ENCODE measurements at regions not wholly inside any gene's neighbourhood (a gene's known extent, or its start where the extent isn't known, plus 50 kb on each side); places are given as distances from the start of the nearest gene placed in this dataset.

DNA sequence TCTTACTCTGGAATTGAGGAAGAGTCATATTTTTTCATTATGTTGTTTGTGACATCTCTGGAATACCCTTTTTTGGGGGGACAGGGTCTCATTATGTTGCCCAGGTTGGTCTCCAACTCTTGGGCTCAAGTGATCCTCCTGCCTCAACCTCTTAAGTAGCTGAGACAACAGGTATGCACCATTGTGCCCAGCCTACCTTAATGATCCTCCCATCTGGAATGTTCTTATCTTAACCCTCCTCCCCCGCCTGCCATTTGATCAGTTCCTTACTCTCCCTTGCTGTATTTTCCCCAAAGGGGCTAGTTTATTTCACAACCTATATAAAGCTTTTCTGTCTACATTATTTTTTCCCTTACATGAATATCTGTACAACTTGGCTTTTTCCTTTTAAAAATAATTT is 594.7 kb downstream of the METTL15 start:
- intact Hi-C loops (cut with micrococcal nuclease), result loop anchor here (5.0 to 10.0 kb wide), 2 partner anchors 452 to 624 kb away; no protein-coding TSS in a partner anchor
- Histone ChIP-seq H3K9ac (ENCODE audit: low read length) (no peak overlapping the region), H3K4me2 (ENCODE audit: low read length) (peak overlapping the region; percentile 77), H3K9me2 (ENCODE audit: insufficient read depth) (0 out of 2 replicates have a peak, but pooled peaks cover 3% of the 10 kb centered on the region), H3K36me3 (ENCODE audit: control insufficient read depth in 1 of 2, insufficient read depth in 2 of 2, low read length in 2 of 2) (no peaks in the 10 kb centered on the region), H3K4me1 (ENCODE audit: control insufficient read depth in 1 of 2, insufficient read depth in 2 of 2, low read length in 2 of 2) (peaks cover 18 to 21% of the 10 kb centered on the region in 2 experiments), H3K27ac (ENCODE audit: low read depth, low read length) (peak overlapping the region; percentile 58), H3K79me2 (ENCODE audit: insufficient read depth, low read length) (no peaks in the 10 kb centered on the region), H3K4me3 (replicated peaks in 1 of 2; ENCODE audit: low read depth in 1 of 2, low read length in 2 of 2) (no peak overlapping the region), H4K20me1 (ENCODE audit: insufficient read depth) (no peaks in the 10 kb centered on the region), H3K9me3 (ENCODE audit: control insufficient read depth in 1 of 2, insufficient read depth in 1 of 2, low read depth in 1 of 2, low read length in 2 of 2) (no peaks in the 10 kb centered on the region), H3K27me3 (ENCODE audit: insufficient read depth, low read length) (no peaks in the 10 kb centered on the region), H2AFZ (ENCODE audit: low read depth, low read length, poor library complexity, severe bottlenecking) (peak overlapping the region; percentile 97)
- no peak for DNase-seq (ENCODE audit: low read depth, low spot score)
- no TSS peak for BruUV-seq (replicated peaks)
- ChIA-PET POLR2A (interaction anchor here (1.3 kb wide), 1 partner anchor 1002 kb away, joined by 3 read pairs; the partner anchor contains the start of gene BDNF), CTCF (no interaction called here), RAD21 (ENCODE audit: low non-redundant PET in 1 of 2, low total read pairs in 2 of 2, uncharacterized antibody in 2 of 2, unreplicated experiment in 2 of 2) (no interaction called here)
- TF ChIP-seq, protein P1, sequence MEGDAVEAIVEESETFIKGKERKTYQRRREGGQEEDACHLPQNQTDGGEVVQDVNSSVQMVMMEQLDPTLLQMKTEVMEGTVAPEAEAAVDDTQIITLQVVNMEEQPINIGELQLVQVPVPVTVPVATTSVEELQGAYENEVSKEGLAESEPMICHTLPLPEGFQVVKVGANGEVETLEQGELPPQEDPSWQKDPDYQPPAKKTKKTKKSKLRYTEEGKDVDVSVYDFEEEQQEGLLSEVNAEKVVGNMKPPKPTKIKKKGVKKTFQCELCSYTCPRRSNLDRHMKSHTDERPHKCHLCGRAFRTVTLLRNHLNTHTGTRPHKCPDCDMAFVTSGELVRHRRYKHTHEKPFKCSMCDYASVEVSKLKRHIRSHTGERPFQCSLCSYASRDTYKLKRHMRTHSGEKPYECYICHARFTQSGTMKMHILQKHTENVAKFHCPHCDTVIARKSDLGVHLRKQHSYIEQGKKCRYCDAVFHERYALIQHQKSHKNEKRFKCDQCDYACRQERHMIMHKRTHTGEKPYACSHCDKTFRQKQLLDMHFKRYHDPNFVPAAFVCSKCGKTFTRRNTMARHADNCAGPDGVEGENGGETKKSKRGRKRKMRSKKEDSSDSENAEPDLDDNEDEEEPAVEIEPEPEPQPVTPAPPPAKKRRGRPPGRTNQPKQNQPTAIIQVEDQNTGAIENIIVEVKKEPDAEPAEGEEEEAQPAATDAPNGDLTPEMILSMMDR (IDR thresholded peaks at IDR 0.05 in 2 of 3, conservative IDR thresholded peaks at IDR 0.05 in 1 of 3; ENCODE audit: borderline replicate concordance in 1 of 3, insufficient read depth in 1 of 3, low read depth in 2 of 3, low read length in 2 of 3), result no peak
- TF ChIP-seq CBX3 (IDR thresholded peaks at IDR 0.05; ENCODE audit: low read depth) (no peak), POLR2AphosphoS5 (IDR thresholded peaks at IDR 0.05; ENCODE audit: low read depth, low read length) (no peak), SRF (IDR thresholded peaks at IDR 0.05; ENCODE audit: low read depth) (no peak), EZH2phosphoT487 (IDR thresholded peaks at IDR 0.05; ENCODE audit: borderline replicate concordance) (no peak), FOSL1 (IDR thresholded peaks at IDR 0.05; ENCODE audit: low read depth) (no peak), CEBPB (IDR thresholded peaks at IDR 0.05; ENCODE audit: low read depth) (no peak), ZNF274 (IDR thresholded peaks at IDR 0.05; ENCODE audit: low read depth, low read length) (no peak), JUND (IDR thresholded peaks at IDR 0.05) (no peak), ELF1 (IDR thresholded peaks at IDR 0.05; ENCODE audit: borderline replicate concordance, low read depth) (no peak), POLR2A (IDR thresholded peaks at IDR 0.05; ENCODE audit: borderline replicate concordance, extremely low read depth, insufficient read depth, insufficient read length) (no peak), ZFX (IDR thresholded peaks at IDR 0.05) (no peak), EGR1 (IDR thresholded peaks at IDR 0.05; ENCODE audit: low read depth) (no peak)
- TF ChIP-seq, protein P2, sequence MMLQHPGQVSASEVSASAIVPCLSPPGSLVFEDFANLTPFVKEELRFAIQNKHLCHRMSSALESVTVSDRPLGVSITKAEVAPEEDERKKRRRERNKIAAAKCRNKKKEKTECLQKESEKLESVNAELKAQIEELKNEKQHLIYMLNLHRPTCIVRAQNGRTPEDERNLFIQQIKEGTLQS (IDR thresholded peaks at IDR 0.05), result no peak
- TF ChIP-seq, protein P3, sequence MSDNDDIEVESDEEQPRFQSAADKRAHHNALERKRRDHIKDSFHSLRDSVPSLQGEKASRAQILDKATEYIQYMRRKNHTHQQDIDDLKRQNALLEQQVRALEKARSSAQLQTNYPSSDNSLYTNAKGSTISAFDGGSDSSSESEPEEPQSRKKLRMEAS (IDR thresholded peaks at IDR 0.05), result no peak
- TF ChIP-seq, protein P4, sequence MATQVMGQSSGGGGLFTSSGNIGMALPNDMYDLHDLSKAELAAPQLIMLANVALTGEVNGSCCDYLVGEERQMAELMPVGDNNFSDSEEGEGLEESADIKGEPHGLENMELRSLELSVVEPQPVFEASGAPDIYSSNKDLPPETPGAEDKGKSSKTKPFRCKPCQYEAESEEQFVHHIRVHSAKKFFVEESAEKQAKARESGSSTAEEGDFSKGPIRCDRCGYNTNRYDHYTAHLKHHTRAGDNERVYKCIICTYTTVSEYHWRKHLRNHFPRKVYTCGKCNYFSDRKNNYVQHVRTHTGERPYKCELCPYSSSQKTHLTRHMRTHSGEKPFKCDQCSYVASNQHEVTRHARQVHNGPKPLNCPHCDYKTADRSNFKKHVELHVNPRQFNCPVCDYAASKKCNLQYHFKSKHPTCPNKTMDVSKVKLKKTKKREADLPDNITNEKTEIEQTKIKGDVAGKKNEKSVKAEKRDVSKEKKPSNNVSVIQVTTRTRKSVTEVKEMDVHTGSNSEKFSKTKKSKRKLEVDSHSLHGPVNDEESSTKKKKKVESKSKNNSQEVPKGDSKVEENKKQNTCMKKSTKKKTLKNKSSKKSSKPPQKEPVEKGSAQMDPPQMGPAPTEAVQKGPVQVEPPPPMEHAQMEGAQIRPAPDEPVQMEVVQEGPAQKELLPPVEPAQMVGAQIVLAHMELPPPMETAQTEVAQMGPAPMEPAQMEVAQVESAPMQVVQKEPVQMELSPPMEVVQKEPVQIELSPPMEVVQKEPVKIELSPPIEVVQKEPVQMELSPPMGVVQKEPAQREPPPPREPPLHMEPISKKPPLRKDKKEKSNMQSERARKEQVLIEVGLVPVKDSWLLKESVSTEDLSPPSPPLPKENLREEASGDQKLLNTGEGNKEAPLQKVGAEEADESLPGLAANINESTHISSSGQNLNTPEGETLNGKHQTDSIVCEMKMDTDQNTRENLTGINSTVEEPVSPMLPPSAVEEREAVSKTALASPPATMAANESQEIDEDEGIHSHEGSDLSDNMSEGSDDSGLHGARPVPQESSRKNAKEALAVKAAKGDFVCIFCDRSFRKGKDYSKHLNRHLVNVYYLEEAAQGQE (IDR thresholded peaks at IDR 0.05; ENCODE audit: low read depth), result no peak
- ATAC-seq, result no peak
